NCI-H226 (cell line): ENCODE measurements at regions not wholly inside any gene's neighbourhood (a gene's known extent, or its start where the extent isn't known, plus 50 kb on each side); places are given as distances from the start of the nearest gene placed in this dataset.

ENCODE experiments used
- DNase-seq: peaks from one replicate; pipeline ENCODE4 v3.0.0-alpha.2; 2015

DNA sequence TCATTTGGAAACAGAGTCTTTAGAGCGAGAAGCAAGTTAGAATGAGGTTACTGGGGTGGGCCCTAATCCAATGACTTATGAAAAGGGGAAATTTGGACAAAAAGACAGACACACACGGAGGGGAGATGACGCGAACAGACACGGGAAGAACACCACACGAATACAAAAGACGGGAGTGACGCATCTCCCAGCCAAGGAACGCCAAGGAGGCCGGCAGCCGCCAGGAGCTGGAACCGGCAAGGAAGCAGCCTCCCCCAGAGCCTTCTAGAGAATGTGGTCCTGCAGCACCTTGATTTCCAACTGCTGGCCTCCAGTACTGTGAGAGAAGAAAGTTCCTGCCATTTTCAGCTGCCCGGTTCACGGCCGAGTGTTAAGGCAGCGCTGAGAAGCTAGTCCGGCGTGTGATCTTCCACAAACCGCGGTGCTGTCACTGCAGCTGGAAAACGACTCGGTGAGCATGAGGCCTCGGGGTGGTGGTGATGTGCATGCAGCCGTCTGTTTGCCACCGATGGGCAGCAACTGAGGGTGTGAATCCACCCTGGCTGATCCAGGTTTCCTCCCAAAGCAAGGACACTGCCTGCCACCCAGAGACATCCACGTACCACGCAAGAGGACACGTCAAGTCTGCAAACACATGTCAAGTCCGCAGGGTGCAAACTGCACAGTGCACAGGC, 124.5 kb downstream of the NCOR2 start:
- DNase-seq = no peak

DNA sequence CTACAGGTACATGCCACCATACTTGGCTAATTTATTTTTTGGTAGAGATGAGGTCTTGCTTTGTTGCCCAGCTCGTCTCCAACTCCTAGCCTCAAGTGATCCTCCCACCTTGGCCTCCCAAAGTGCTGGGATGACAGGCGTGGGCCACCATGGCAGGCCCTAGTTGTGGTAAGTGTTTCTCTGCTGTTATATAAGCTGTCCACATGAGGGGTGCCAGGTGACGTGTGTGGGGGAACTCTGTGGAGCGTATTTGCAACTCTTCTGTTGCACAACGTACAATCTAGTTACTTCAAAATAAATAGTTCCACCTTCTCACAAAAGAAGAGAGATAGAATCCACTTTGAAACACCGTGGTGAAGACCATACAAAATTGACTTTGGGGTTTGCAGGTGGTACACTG, 125.1 kb downstream of the NCOR2 start:
- no peak for DNase-seq

DNA sequence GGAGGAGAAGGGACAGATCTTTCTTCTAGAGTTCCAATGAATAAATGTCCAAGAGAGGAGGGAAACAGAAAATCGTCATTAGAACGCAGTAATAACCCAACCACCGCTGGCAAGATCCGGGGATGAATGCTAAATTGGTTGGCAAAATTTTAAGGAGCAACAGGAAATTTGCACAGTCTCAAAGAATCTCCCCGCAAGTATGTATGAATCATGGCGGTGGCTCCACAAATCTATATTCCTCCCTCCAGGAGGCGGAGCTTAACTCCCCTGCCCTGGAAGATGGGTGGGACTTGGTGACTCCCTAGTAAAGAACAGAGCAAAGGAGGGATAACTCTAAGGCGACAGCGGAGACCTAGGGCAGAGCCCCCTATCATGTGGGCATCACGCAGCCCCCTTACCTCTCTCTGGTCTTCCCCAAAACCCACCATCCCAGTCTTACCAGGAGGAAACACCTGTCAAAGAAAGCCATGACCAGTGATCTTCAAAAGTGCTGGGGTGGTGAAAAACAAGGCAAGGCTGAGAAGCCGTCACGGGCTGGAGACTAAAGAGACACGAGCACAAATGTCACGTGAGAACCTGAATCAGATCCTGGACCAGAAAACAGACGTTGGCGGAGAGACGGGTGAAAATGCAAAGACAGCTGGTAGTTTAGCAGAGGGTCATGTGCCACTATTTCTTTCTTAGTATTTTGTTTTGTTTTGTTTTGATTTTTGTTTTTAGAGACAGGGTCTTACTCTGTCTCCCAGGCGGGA, 125.8 kb downstream of the NCOR2 start:
- peak; percentile 88 for DNase-seq

DNA sequence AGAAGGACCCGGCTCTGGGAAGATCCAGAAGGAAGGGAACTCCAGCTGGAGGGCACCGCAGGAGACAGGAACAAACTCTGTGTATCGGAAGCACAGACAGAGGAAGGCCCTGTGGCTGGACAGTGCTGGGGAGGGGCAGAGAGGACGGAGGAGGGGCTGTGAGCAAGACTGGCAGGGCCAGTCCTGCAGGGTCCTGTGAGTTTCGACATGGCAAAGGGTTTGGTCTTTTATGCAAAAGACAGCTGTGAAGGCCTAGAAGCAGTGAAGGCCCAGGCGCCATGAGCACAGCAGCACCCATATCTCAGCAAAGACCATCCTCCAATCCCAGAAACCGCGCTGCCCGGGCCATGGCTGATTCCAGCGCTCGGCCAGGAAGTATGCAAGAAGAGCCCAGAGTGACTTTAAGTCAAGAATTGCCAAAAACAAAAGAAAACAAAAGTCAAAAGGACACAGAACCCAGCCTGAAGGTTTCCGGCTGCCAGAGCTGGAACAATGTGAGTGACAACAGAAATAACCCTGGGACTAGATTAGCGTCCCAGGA, 126.5 kb downstream of the NCOR2 start:
- DNase-seq = no peak

- DNase-seq = no peak
Measured at GRCh38 chr12:124440031-124440626, 127.3 kb downstream of the NCOR2 start.

GRCh38 chr12:124438437-124439056, 128.9 kb downstream of the NCOR2 start:
- DNase-seq = no peak

- DNase-seq = no peak
Measured at GRCh38 chr12:124437617-124438436, 129.6 kb downstream of the NCOR2 start.

DNA sequence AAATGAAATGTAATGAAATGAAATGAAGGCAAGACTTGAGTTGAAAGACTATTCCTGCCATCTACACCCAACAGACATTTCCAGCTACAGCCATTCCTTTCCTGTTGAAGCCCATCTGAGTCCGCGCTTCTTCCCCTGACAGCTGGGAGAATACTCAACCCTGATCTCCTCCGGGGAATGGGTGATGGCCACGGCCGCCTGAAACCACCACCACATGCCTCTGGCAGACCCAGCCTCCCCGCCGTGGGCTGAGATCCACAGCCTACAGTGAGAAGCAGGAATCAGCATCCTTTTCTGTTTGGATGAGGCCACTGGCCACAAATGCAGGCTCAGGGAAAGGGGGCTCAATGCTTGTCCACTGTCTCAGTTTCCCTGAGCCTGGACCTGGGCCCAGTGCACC, 130.3 kb downstream of the NCOR2 start:
- DNase-seq = no peak

DNA sequence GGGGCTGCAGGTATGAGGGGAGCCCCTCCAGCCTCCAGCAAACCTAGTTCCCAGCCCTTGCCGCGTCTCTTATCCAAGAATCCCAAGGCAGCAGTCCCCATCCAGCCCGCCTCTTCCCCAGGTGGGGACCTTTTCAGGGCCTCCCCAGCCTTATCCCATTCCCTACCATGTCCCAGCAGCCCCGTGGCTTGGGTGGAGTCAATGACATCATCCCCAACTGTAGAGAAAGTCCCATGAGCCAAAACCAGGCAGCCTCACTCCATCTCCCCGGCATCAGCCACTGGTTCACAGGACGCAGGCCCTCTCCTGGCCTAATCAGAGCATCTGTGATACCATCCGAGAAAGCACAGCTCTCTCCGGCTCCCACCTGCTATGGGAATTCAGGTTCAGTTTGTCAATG, 131.0 kb downstream of the NCOR2 start:
- no peak for DNase-seq

- DNase-seq = no peak
Measured at GRCh38 chr12:124435806-124436345, 131.5 kb downstream of the NCOR2 start.

DNA sequence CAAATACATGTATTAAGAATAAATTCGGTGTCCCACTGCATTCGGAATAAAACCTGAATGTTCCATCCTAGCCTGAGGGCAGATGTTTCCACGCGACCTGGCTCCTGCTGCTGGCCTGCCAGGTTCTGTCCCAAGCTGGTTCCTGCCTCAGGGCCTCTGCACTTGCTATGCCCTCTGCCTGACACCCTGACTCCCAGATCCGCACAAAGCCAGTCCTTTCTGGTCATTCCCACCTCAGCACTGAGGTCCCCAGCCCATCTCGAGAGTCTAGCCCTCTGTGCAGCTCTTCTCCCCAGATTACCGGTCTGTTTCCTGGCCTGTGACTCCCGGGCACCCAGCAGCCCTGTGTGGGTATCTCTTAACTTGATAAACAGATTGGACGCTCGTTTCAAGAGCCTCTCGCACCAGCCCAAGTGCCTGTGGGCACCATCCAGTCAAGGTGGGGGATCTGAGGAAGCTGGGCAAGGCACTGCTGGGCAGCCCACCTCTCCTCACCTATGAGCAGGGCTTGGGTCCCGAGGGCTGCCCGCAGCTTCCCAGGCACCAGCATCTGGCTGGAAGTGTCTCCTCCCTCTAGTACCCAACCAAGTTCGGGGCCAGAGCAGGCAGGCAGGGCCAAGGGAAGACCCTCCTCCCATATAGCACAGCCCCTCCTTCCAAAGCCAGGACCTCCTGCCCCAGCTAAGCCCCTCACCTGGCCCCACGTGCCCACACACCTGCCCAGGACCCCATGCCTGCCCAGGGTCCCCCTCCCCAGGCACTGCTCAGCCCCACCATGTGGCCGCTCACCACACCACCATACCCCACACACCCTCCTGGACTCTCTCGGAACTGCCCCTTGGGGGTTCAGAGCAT, 132.2 kb downstream of the NCOR2 start:
- DNase-seq = no peak

DNA sequence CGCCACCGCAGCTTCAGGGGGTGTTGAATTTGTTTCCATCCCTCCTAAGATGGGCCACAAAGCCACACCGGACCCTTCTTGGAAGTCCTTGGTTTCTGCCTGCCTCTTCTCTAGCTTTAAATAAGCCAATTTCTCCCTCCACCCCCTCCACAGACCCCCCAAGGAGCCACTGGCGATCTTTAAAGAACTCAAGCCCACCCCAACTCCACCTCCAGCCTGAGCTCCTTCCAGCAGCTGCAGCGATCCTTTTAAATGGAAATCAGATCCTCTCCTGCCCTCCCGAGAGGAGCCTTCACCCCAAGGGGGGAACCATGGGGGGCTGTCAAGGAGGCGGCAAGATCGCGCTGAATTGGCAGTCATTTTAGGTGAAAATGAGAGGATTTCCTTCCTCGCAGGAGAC, 133.1 kb downstream of the NCOR2 start:
- DNase-seq = no peak

- no peak for DNase-seq
Measured at GRCh38 chr12:124433879-124434278, 133.5 kb downstream of the NCOR2 start.

DNA sequence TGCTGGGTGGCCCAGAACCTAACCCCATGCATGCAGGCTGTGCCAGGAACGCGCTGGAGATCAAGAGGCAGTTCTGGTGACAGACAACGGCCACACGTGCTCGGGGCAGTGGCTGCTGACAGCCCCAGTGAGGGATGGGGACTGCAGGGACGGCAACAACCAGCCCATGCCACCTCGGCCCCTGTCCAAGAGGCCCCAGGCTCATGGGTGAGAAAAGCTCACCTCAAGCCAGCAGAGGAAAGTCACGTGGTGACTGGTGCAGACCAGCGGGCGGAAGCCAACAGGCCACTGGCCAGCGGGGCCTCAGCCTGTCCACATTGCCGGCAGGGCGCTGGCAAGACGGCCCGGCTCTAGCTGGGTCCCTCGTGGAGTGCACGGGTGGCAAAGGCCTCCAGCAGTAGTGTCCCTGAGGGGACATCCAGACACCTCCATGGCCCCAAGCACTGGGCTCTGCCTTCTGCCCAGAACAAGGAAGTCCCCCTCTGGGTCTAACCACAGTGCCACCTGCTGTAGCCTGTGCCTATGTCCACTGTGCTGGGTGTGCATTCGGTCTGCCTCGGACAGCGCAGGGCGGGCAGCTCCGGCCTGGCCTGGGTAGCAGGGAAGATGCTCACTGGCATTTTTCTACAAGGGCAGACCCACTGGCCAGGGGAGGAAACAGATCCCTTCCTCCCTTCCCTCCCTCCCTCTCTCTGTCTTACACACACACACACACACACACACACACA, 134.1 kb downstream of the NCOR2 start:
- DNase-seq = no peak

DNA sequence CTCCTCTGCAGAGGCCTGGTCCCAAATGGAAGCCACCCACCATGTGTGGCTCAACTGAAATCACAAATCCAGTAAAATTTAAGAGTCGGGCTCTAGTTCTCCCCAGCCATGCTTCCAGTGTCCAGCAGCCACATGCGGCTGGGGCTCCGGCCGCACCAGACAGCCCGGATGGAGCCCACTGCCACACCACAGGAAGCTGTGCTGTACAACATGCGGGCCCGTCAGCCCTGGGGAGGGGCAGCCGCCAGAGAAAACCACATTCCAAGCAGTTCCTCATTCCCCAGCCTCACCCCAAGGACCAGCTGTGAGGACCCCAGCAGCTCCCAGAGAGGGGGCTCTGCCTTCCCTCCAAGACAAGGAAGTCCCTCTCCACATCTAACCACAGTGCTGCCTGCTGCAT, 135.0 kb downstream of the NCOR2 start:
- DNase-seq = no peak

DNA sequence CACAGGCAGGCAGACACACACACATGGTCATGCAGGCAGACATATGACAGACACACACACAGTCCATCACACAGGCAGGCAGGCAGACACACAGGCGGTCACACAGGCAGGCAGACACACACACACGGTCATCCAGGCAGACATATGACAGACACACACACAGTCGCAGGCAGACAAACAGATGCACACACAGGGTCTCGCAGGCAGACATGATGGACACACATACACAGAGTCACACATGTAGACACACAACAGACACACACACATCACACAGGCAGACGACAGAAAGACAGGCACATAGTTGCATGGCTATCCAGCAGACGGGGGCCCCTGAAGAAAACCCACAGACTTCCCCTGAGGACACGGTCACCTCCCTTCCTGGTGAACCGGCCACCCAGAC, 135.4 kb downstream of the NCOR2 start:
- DNase-seq = no peak

DNA sequence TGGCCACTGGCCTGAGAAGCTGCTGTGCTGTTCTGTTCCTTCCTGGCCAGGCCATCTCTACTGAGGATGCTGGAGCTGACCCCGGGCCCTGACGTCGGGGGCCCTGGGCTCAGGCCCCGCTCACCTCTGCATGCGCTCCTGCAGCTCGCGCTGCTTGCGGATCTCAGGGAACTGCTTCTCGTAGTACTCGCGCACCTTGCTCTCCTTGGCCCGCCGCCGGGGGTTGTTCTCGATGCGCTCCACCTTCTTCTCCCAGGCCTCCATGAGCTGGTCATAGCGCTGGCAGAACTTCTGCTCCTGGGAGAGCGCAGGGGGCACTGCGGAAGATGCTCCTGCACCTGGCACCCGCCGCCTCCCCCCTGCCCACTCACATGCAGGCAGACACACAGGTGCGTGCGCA, 135.6 kb downstream of the RFLNA start:
- no peak for DNase-seq

DNA sequence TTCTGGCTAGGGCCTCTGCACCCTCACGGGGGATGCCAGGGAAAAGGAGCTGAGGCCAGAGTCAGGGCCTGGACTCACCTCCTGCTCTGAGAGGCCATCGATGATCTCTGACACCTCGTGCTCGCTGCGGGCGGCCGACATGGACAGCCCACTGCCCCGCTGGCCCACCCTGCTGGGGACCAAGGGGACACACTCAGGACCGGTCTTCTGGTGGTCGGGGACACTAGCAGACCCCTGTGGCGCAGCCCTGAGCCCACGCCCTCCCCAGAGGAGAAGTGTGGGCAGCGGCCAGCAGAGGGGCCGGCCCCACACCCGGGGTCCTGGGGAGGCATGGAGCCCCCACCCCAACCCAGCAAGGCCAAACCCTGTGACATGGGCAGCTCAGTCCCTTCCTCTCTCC, 134.6 kb downstream of the RFLNA start:
- no peak for DNase-seq

DNA sequence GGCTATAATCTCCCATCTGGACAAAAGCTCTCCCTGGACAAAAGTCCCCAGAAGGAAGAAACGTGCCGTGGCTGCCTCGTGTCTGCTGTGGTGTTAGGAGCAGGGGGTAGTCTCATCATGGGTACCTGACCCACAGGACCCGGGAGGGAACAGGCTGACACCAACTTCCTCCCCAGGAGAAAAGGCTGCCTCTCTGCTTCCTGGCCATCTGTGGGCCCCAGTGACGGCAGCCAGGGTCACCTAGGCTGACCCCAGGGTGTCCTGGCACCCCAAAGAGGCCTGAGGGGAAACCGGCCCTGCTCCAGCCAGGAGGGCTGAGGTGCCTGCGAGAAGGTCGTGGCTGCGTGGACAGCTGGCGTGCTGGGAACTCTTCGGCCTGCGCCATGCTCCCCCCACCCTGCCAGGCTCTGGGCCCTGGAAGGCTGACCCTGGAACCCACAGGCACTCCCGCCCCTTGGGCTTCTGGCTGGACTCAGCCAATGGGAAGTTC, 133.9 kb downstream of the RFLNA start:
- DNase-seq = no peak

DNA sequence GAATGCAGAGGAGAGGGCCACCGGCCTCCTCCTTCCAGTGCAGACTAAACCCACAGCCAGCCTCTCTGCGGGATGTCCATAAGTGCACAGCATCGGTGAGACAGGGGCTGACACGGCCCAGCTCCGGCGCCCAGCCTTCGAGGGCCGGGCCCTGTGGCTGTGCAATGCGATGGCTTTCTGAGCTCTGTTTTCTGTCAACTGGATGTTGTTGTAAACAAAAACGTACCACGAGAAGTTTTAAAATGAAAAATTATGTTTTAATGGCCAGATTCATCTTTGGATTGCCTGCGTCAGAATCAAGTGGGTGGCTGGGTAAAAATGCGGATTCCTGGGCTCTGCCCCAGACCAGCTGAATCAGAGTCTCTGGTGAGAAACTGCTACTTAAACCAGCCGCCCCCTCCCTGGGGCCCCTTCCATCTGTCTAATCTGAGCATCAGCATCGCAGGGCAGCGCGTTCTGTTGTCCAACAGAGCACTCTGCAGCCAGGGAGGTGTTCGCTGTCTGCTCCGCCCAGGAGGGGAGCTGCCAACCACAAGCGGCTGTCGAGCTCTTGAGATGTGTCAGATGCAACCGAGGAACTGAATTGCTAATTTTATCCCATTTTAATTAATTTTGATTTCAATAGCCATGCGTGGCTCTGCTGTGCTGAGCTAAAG, 133.4 kb downstream of the RFLNA start:
- no peak for DNase-seq
